Peyer's patch (tissue), 4 donors: ENCODE measurements at regions not wholly inside any gene's neighbourhood (a gene's known extent, or its start where the extent isn't known, plus 50 kb on each side); places are given as distances from the start of the nearest gene placed in this dataset.

Experiments used
- POLR2A ChIP-seq, 2 donors: fragments of 450-650 bp; IDR thresholded peaks; one replicate each; pipeline ENCODE4 v1.5.1; 2017; ENCODE audit warnings: antibody characterized with exemption in 2 of 2, mild to moderate bottlenecking in 2 of 2, moderate library complexity in 2 of 2
- TF ChIP-seq, protein P1 (sequence below), 6 experiments: fragments of 450-650 bp in 4 of 6; fragments of 200-600 bp in 2 of 6; sonication (generic) in 1 of 6; IDR thresholded peaks; one replicate each; pipeline ENCODE4 v1.5.1; 2017 to 2019; ENCODE audit warnings: antibody characterized with exemption in 6 of 6, mild to moderate bottlenecking in 3 of 6, moderate library complexity in 1 of 6

- no peak for TF ChIP-seq POLR2A (IDR thresholded peaks at IDR 0.05)
- TF ChIP-seq, protein P1, sequence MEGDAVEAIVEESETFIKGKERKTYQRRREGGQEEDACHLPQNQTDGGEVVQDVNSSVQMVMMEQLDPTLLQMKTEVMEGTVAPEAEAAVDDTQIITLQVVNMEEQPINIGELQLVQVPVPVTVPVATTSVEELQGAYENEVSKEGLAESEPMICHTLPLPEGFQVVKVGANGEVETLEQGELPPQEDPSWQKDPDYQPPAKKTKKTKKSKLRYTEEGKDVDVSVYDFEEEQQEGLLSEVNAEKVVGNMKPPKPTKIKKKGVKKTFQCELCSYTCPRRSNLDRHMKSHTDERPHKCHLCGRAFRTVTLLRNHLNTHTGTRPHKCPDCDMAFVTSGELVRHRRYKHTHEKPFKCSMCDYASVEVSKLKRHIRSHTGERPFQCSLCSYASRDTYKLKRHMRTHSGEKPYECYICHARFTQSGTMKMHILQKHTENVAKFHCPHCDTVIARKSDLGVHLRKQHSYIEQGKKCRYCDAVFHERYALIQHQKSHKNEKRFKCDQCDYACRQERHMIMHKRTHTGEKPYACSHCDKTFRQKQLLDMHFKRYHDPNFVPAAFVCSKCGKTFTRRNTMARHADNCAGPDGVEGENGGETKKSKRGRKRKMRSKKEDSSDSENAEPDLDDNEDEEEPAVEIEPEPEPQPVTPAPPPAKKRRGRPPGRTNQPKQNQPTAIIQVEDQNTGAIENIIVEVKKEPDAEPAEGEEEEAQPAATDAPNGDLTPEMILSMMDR (IDR thresholded peaks at IDR 0.05), result no peak
Observed at GRCh38 chr14:103209506-103209905, 86.2 kb downstream of the TNFAIP2 start.
